Stimulated activated memory B cell treated with anti-CD40 and anti-IgM and Interleukin-4, amounts not matched to agents 10 μg/mL and 1 μg/mL and 100 μg/mL, for 72 hours (primary cell): ENCODE measurements at regions not wholly inside any gene's neighbourhood (a gene's known extent, or its start where the extent isn't known, plus 50 kb on each side); places are given as distances from the start of the nearest gene placed in this dataset.

Source experiments
- ATAC-seq: fragments of 150-1000 bp; cut with Tn5 transposase; 2 replicates; pipeline ENCODE4 v1.10.0; 2021
- H3K27ac Mint-ChIP-seq: one replicate; pipeline ENCODE4 v1.8.0; 2022; ENCODE audit warnings: mild to moderate bottlenecking, mixed read lengths
- H3K27me3 Mint-ChIP-seq: one replicate; pipeline ENCODE4 v1.8.0; 2022; ENCODE audit warnings: mixed read lengths
- H3K36me3 Mint-ChIP-seq: one replicate; pipeline ENCODE4 v1.8.0; 2022; ENCODE audit warnings: mixed read lengths
- H3K4me1 Mint-ChIP-seq: one replicate; pipeline ENCODE4 v1.8.0; 2022; ENCODE audit warnings: mixed read lengths
- H3K4me3 Mint-ChIP-seq: one replicate; pipeline ENCODE4 v1.8.0; 2022; ENCODE audit warnings: mild to moderate bottlenecking, moderate library complexity, mixed read lengths
- H3K9me3 Mint-ChIP-seq: one replicate; pipeline ENCODE4 v1.8.0; 2022; ENCODE audit warnings: mixed read lengths

- Mint-ChIP-seq H3K27ac (no peak overlapping the region), H3K4me1 (no peaks in the 10 kb centered on the region), H3K27me3 (no peaks in the 10 kb centered on the region), H3K4me3 (no peak overlapping the region), H3K36me3 (no peaks in the 10 kb centered on the region), H3K9me3 (no peaks in the 10 kb centered on the region)
- no peak for ATAC-seq
These were observed 117.2 kb upstream of the TBCA start for GRCh38 chr5:77893225-77893860.

- Mint-ChIP-seq H3K36me3 (no peaks in the 10 kb centered on the region), H3K4me1 (no peaks in the 10 kb centered on the region), H3K4me3 (no peak overlapping the region), H3K27me3 (no peaks in the 10 kb centered on the region), H3K27ac (no peak overlapping the region), H3K9me3 (no peaks in the 10 kb centered on the region)
- no peak for ATAC-seq
These were observed 116.2 kb upstream of the TBCA start for GRCh38 chr5:77892061-77893010.

GRCh38 chr5:77885519-77885918, 109.4 kb upstream of the TBCA start:
- H3K4me1 Mint-ChIP-seq: no peaks in the 10 kb centered on the region
- no peak overlapping the region for H3K27ac Mint-ChIP-seq
- peaks cover 29% of the 10 kb centered on the region for H3K27me3 Mint-ChIP-seq

GRCh38 chr5:77882670-77883257, 106.6 kb upstream of the TBCA start:
- Mint-ChIP-seq H3K27ac (no peak overlapping the region), H3K27me3 (peaks cover 29% of the 10 kb centered on the region)
- ATAC-seq: no peak

More at GRCh38 chr5:77885519-77885918, 109.4 kb upstream of the TBCA start:
- Mint-ChIP-seq H3K36me3 (no peaks in the 10 kb centered on the region), H3K4me3 (no peak overlapping the region), H3K9me3 (no peaks in the 10 kb centered on the region)
- no peak for ATAC-seq

GRCh38 chr5:77881528-77881927, 105.4 kb upstream of the TBCA start:
- no peak overlapping the region for H3K27ac Mint-ChIP-seq
- no peak overlapping the region for H3K4me3 Mint-ChIP-seq
- no peaks in the 10 kb centered on the region for H3K9me3 Mint-ChIP-seq
- peaks cover 29% of the 10 kb centered on the region for H3K27me3 Mint-ChIP-seq
- ATAC-seq: no peak
- peaks cover 9% of the 10 kb centered on the region for H3K4me1 Mint-ChIP-seq
- no peaks in the 10 kb centered on the region for H3K36me3 Mint-ChIP-seq

More at GRCh38 chr5:77882670-77883257, 106.6 kb upstream of the TBCA start:
- Mint-ChIP-seq H3K4me1 (peaks cover 9% of the 10 kb centered on the region), H3K36me3 (no peaks in the 10 kb centered on the region), H3K4me3 (no peak overlapping the region), H3K9me3 (no peaks in the 10 kb centered on the region)

GRCh38 chr5:77877516-77878355, 101.6 kb upstream of the TBCA start:
- no peak for ATAC-seq
- no peaks in the 10 kb centered on the region for H3K36me3 Mint-ChIP-seq
- H3K4me1 Mint-ChIP-seq: peaks cover 9% of the 10 kb centered on the region
- peaks cover 3% of the 10 kb centered on the region for H3K9me3 Mint-ChIP-seq
- no peak overlapping the region for H3K27ac Mint-ChIP-seq
- peaks cover 2% of the 10 kb centered on the region for H3K27me3 Mint-ChIP-seq
- no peak overlapping the region for H3K4me3 Mint-ChIP-seq

- peaks cover 9% of the 10 kb centered on the region for H3K4me1 Mint-ChIP-seq
- H3K4me3 Mint-ChIP-seq: no peak overlapping the region
- no peak overlapping the region for H3K27ac Mint-ChIP-seq
- no peak for ATAC-seq
- H3K36me3 Mint-ChIP-seq: no peaks in the 10 kb centered on the region
- H3K9me3 Mint-ChIP-seq: peaks cover 3% of the 10 kb centered on the region
- no peaks in the 10 kb centered on the region for H3K27me3 Mint-ChIP-seq
These were observed 100.8 kb upstream of the TBCA start for GRCh38 chr5:77876862-77877502.

- H3K4me1 Mint-ChIP-seq: peaks cover 9% of the 10 kb centered on the region
- H3K27me3 Mint-ChIP-seq: no peaks in the 10 kb centered on the region
- ATAC-seq: no peak
- no peak overlapping the region for H3K27ac Mint-ChIP-seq
- no peak overlapping the region for H3K4me3 Mint-ChIP-seq
- no peaks in the 10 kb centered on the region for H3K36me3 Mint-ChIP-seq
- peaks cover 3% of the 10 kb centered on the region for H3K9me3 Mint-ChIP-seq
These were observed 100.2 kb upstream of the TBCA start for GRCh38 chr5:77876316-77876715.

GRCh38 chr5:77874691-77875090, 98.6 kb upstream of the TBCA start:
- H3K4me3 Mint-ChIP-seq: no peak overlapping the region
- H3K9me3 Mint-ChIP-seq: peaks cover 3% of the 10 kb centered on the region
- no peaks in the 10 kb centered on the region for H3K36me3 Mint-ChIP-seq
- no peak for ATAC-seq
- no peaks in the 10 kb centered on the region for H3K27me3 Mint-ChIP-seq
- H3K4me1 Mint-ChIP-seq: peaks cover under 1% of the 10 kb centered on the region
- H3K27ac Mint-ChIP-seq: no peak overlapping the region

GRCh38 chr5:77873239-77873638, 97.1 kb upstream of the TBCA start:
- H3K27ac Mint-ChIP-seq: no peak overlapping the region
- no peaks in the 10 kb centered on the region for H3K4me1 Mint-ChIP-seq
- H3K4me3 Mint-ChIP-seq: no peak overlapping the region
- no peaks in the 10 kb centered on the region for H3K27me3 Mint-ChIP-seq
- no peak for ATAC-seq
- peaks cover 3% of the 10 kb centered on the region for H3K9me3 Mint-ChIP-seq
- H3K36me3 Mint-ChIP-seq: no peaks in the 10 kb centered on the region

- Mint-ChIP-seq H3K4me3 (no peak overlapping the region), H3K4me1 (no peaks in the 10 kb centered on the region), H3K36me3 (no peaks in the 10 kb centered on the region), H3K27me3 (no peaks in the 10 kb centered on the region), H3K27ac (no peak overlapping the region), H3K9me3 (peaks cover 3% of the 10 kb centered on the region)
- no peak for ATAC-seq
These were observed 95.8 kb upstream of the TBCA start for GRCh38 chr5:77871946-77872345.

- ATAC-seq: no peak
- Mint-ChIP-seq H3K27ac (no peak overlapping the region), H3K4me1 (no peaks in the 10 kb centered on the region), H3K27me3 (no peaks in the 10 kb centered on the region), H3K36me3 (no peaks in the 10 kb centered on the region), H3K4me3 (no peak overlapping the region), H3K9me3 (peaks cover 3% of the 10 kb centered on the region)
These were observed 94.9 kb upstream of the TBCA start for GRCh38 chr5:77871016-77871415.

- no peak overlapping the region for H3K27ac Mint-ChIP-seq
These were observed 93.1 kb upstream of the TBCA start for GRCh38 chr5:77869116-77869798.

GRCh38 chr5:77867914-77868313, 91.8 kb upstream of the TBCA start:
- Mint-ChIP-seq H3K9me3 (no peaks in the 10 kb centered on the region), H3K36me3 (no peaks in the 10 kb centered on the region), H3K27me3 (no peaks in the 10 kb centered on the region), H3K4me1 (no peaks in the 10 kb centered on the region), H3K27ac (no peak overlapping the region), H3K4me3 (no peak overlapping the region)
- ATAC-seq: no peak

More at GRCh38 chr5:77869116-77869798, 93.1 kb upstream of the TBCA start:
- no peaks in the 10 kb centered on the region for H3K4me1 Mint-ChIP-seq
- no peak overlapping the region for H3K4me3 Mint-ChIP-seq
- peaks cover 3% of the 10 kb centered on the region for H3K9me3 Mint-ChIP-seq
- H3K36me3 Mint-ChIP-seq: no peaks in the 10 kb centered on the region
- no peak for ATAC-seq
- H3K27me3 Mint-ChIP-seq: no peaks in the 10 kb centered on the region
